ENCODE measurements at regions not wholly inside any gene's neighbourhood (a gene's known extent, or its start where the extent isn't known, plus 50 kb on each side); places are given as distances from the start of the nearest gene placed in this dataset.
"Not testable (repeated sequence)": the region's sequence is repeated elsewhere in the genome, so short reads cannot be mapped to it uniquely, and the experiment has no call there.

GRCh38 chr3:106086636-106087035 is 217.8 kb upstream of the CBLB start:
- no peak for DNase-seq
- Histone ChIP-seq H3K27ac (ENCODE audit: low read length) (no peak overlapping the region), H3K9me3 (ENCODE audit: control insufficient read depth, low read depth, low read length) (no peaks in the 10 kb centered on the region), H3K36me3 (ENCODE audit: control insufficient read depth, insufficient read depth, low read length) (no peaks in the 10 kb centered on the region), H3K27me3 (ENCODE audit: control insufficient read depth, insufficient read depth, low read length) (no peaks in the 10 kb centered on the region), H3K4me1 (ENCODE audit: control insufficient read depth, insufficient read depth, low read length) (no peaks in the 10 kb centered on the region), H3K4me3 (ENCODE audit: low read length) (no peak overlapping the region)
- WGBS (ENCODE audit: insufficient coverage, low lambda C conversion rate), result 86% methylated on average over 2 of the region's 4 CpGs

- Histone ChIP-seq H3K36me3 (ENCODE audit: control insufficient read depth, insufficient read depth, low read length) (no peaks in the 10 kb centered on the region), H3K4me1 (ENCODE audit: control insufficient read depth, insufficient read depth, low read length) (no peaks in the 10 kb centered on the region), H3K4me3 (ENCODE audit: low read length) (no peak overlapping the region), H3K9me3 (ENCODE audit: control insufficient read depth, low read depth, low read length) (no peaks in the 10 kb centered on the region), H3K27me3 (ENCODE audit: control insufficient read depth, insufficient read depth, low read length) (no peaks in the 10 kb centered on the region), H3K27ac (ENCODE audit: low read length) (no peak overlapping the region)
- DNase-seq, result no peak
- no CpG with 5 or more reads among the region's 1 CpG for WGBS (ENCODE audit: insufficient coverage, low lambda C conversion rate)
Measured at GRCh38 chr3:106088304-106088703, 219.5 kb upstream of the CBLB start.

GRCh38 chr3:106088899-106089298 is 220.1 kb upstream of the CBLB start:
- H3K27me3 ChIP-seq (ENCODE audit: control insufficient read depth, insufficient read depth, low read length), result no peaks in the 10 kb centered on the region
- DNase-seq, result no peak
- no peaks in the 10 kb centered on the region for H3K36me3 ChIP-seq (ENCODE audit: control insufficient read depth, insufficient read depth, low read length)
- no peaks in the 10 kb centered on the region for H3K9me3 ChIP-seq (ENCODE audit: control insufficient read depth, low read depth, low read length)
- H3K27ac ChIP-seq (ENCODE audit: low read length), result no peak overlapping the region
- WGBS (ENCODE audit: insufficient coverage, low lambda C conversion rate), result no CpG with 5 or more reads among the region's 3 CpGs
- H3K4me3 ChIP-seq (ENCODE audit: low read length), result no peak overlapping the region
- H3K4me1 ChIP-seq (ENCODE audit: control insufficient read depth, insufficient read depth, low read length), result no peaks in the 10 kb centered on the region

GRCh38 chr3:106089806-106090205 is 221.0 kb upstream of the CBLB start:
- no peaks in the 10 kb centered on the region for H3K4me1 ChIP-seq (ENCODE audit: control insufficient read depth, insufficient read depth, low read length)
- no CpG with 5 or more reads among the region's 1 CpG for WGBS (ENCODE audit: insufficient coverage, low lambda C conversion rate)
- no peak overlapping the region for H3K4me3 ChIP-seq (ENCODE audit: low read length)
- H3K9me3 ChIP-seq (ENCODE audit: control insufficient read depth, low read depth, low read length), result no peaks in the 10 kb centered on the region
- H3K36me3 ChIP-seq (ENCODE audit: control insufficient read depth, insufficient read depth, low read length), result no peaks in the 10 kb centered on the region
- H3K27me3 ChIP-seq (ENCODE audit: control insufficient read depth, insufficient read depth, low read length), result no peaks in the 10 kb centered on the region
- no peak overlapping the region for H3K27ac ChIP-seq (ENCODE audit: low read length)
- no peak for DNase-seq

GRCh38 chr3:106092792-106093191 is 224.0 kb upstream of the CBLB start:
- 100% methylated on average over 2 of the region's 2 CpGs for WGBS (ENCODE audit: insufficient coverage, low lambda C conversion rate)
- no peaks in the 10 kb centered on the region for H3K36me3 ChIP-seq (ENCODE audit: control insufficient read depth, insufficient read depth, low read length)

GRCh38 chr3:106093616-106094015 is 224.8 kb upstream of the CBLB start:
- Histone ChIP-seq H3K36me3 (ENCODE audit: control insufficient read depth, insufficient read depth, low read length) (no peaks in the 10 kb centered on the region), H3K27me3 (ENCODE audit: control insufficient read depth, insufficient read depth, low read length) (no peaks in the 10 kb centered on the region), H3K27ac (ENCODE audit: low read length) (no peak overlapping the region), H3K4me1 (ENCODE audit: control insufficient read depth, insufficient read depth, low read length) (no peaks in the 10 kb centered on the region), H3K4me3 (ENCODE audit: low read length) (no peak overlapping the region), H3K9me3 (ENCODE audit: control insufficient read depth, low read depth, low read length) (no peaks in the 10 kb centered on the region)
- DNase-seq, result no peak
- 92% methylated on average over 2 of the region's 3 CpGs for WGBS (ENCODE audit: insufficient coverage, low lambda C conversion rate)

More at GRCh38 chr3:106092792-106093191, 224.0 kb upstream of the CBLB start:
- Histone ChIP-seq H3K9me3 (ENCODE audit: control insufficient read depth, low read depth, low read length) (no peaks in the 10 kb centered on the region), H3K4me1 (ENCODE audit: control insufficient read depth, insufficient read depth, low read length) (no peaks in the 10 kb centered on the region), H3K27ac (ENCODE audit: low read length) (no peak overlapping the region), H3K27me3 (ENCODE audit: control insufficient read depth, insufficient read depth, low read length) (no peaks in the 10 kb centered on the region), H3K4me3 (ENCODE audit: low read length) (no peak overlapping the region)
- DNase-seq, result no peak

GRCh38 chr3:106097817-106098435 is 229.1 kb upstream of the CBLB start:
- 76% methylated on average over 3 of the region's 4 CpGs for WGBS (ENCODE audit: insufficient coverage, low lambda C conversion rate)
- H3K36me3 ChIP-seq (ENCODE audit: control insufficient read depth, insufficient read depth, low read length), result no peaks in the 10 kb centered on the region
- H3K27me3 ChIP-seq (ENCODE audit: control insufficient read depth, insufficient read depth, low read length), result no peaks in the 10 kb centered on the region
- no peak overlapping the region for H3K4me3 ChIP-seq (ENCODE audit: low read length)
- no peaks in the 10 kb centered on the region for H3K4me1 ChIP-seq (ENCODE audit: control insufficient read depth, insufficient read depth, low read length)
- H3K27ac ChIP-seq (ENCODE audit: low read length), result peak overlapping the region; percentile 35
- no peaks in the 10 kb centered on the region for H3K9me3 ChIP-seq (ENCODE audit: control insufficient read depth, low read depth, low read length)
- DNase-seq, result peak; percentile 20 to 57

- Histone ChIP-seq H3K27ac (ENCODE audit: low read length) (no peak overlapping the region), H3K27me3 (ENCODE audit: control insufficient read depth, insufficient read depth, low read length) (no peaks in the 10 kb centered on the region), H3K36me3 (ENCODE audit: control insufficient read depth, insufficient read depth, low read length) (no peaks in the 10 kb centered on the region), H3K4me3 (ENCODE audit: low read length) (no peak overlapping the region), H3K9me3 (ENCODE audit: control insufficient read depth, low read depth, low read length) (no peaks in the 10 kb centered on the region), H3K4me1 (ENCODE audit: control insufficient read depth, insufficient read depth, low read length) (no peaks in the 10 kb centered on the region)
- 67% methylated on average over 1 of the region's 2 CpGs for WGBS (ENCODE audit: insufficient coverage, low lambda C conversion rate)
- no peak for DNase-seq
Measured at GRCh38 chr3:106103383-106103782, 234.6 kb upstream of the CBLB start.

GRCh38 chr3:106104078-106104477 is 235.3 kb upstream of the CBLB start:
- Histone ChIP-seq H3K27ac (ENCODE audit: low read length) (no peak overlapping the region), H3K36me3 (ENCODE audit: control insufficient read depth, insufficient read depth, low read length) (no peaks in the 10 kb centered on the region), H3K4me1 (ENCODE audit: control insufficient read depth, insufficient read depth, low read length) (no peaks in the 10 kb centered on the region), H3K4me3 (ENCODE audit: low read length) (no peak overlapping the region), H3K9me3 (ENCODE audit: control insufficient read depth, low read depth, low read length) (no peaks in the 10 kb centered on the region), H3K27me3 (ENCODE audit: control insufficient read depth, insufficient read depth, low read length) (no peaks in the 10 kb centered on the region)
- no peak for DNase-seq
- WGBS (ENCODE audit: insufficient coverage, low lambda C conversion rate), result no CpG with 5 or more reads among the region's 4 CpGs

GRCh38 chr3:106108925-106109324 is 240.1 kb upstream of the CBLB start:
- WGBS (ENCODE audit: insufficient coverage, low lambda C conversion rate), result 100% methylated on average over 1 of the region's 2 CpGs
- Histone ChIP-seq H3K4me1 (ENCODE audit: control insufficient read depth, insufficient read depth, low read length) (no peaks in the 10 kb centered on the region), H3K4me3 (ENCODE audit: low read length) (no peak overlapping the region), H3K9me3 (ENCODE audit: control insufficient read depth, low read depth, low read length) (peaks cover 3% of the 10 kb centered on the region), H3K36me3 (ENCODE audit: control insufficient read depth, insufficient read depth, low read length) (no peaks in the 10 kb centered on the region), H3K27me3 (ENCODE audit: control insufficient read depth, insufficient read depth, low read length) (no peaks in the 10 kb centered on the region), H3K27ac (ENCODE audit: low read length) (no peak overlapping the region)
- DNase-seq, result no peak

GRCh38 chr3:106112561-106112960 is 243.7 kb upstream of the CBLB start:
- WGBS (ENCODE audit: insufficient coverage, low lambda C conversion rate), result 100% methylated on average over 6 of the region's 26 CpGs
- not testable (repeated sequence) for H3K4me1 ChIP-seq (ENCODE audit: control insufficient read depth, insufficient read depth, low read length)

More at GRCh38 chr3:106112561-106112960, 243.7 kb upstream of the CBLB start:
- not testable (repeated sequence) for H3K36me3 ChIP-seq (ENCODE audit: control insufficient read depth, insufficient read depth, low read length); H3K4me3 ChIP-seq (ENCODE audit: low read length); H3K9me3 ChIP-seq (ENCODE audit: control insufficient read depth, low read depth, low read length); H3K27ac ChIP-seq (ENCODE audit: low read length); DNase-seq; H3K27me3 ChIP-seq (ENCODE audit: control insufficient read depth, insufficient read depth, low read length)
